ENCODE measurements at regions not wholly inside any gene's neighbourhood (a gene's known extent, or its start where the extent isn't known, plus 50 kb on each side); places are given as distances from the start of the nearest gene placed in this dataset.

- no peaks in the 10 kb centered on the region for H3K79me2 ChIP-seq (ENCODE audit: insufficient read depth, low read length)
- DNase-seq: no peak
- no peak overlapping the region for H2BK15ac ChIP-seq (ENCODE audit: low read depth, low read length)
- H3K79me1 ChIP-seq (ENCODE audit: insufficient read depth, low read depth, low read length, poor library complexity, severe bottlenecking): no peaks in the 10 kb centered on the region
- Mint-ChIP-seq H3K4me1 (peaks cover 11 to 13% of the 10 kb centered on the region in 2 experiments; a peak in 3 of 4 replicates), H3K27me3 (ENCODE audit: low read depth) (no peaks in the 10 kb centered on the region; the same call in 1 of the 2 replicates), H3K9me3 (no peaks in the 10 kb centered on the region; a peak in 1 of 5 replicates), H3K36me3 (ENCODE audit: insufficient read depth in 1 of 3, low read depth in 3 of 3) (no peaks in the 10 kb centered on the region; a peak in 1 of 7 replicates), H3K27ac (no peak overlapping the region), H3K4me3 (no peak overlapping the region)
- H3K27me3 ChIP-seq (ENCODE audit: insufficient read depth, low read length): no peaks in the 10 kb centered on the region
- no peak overlapping the region for H3K23ac ChIP-seq (ENCODE audit: insufficient read length, low read depth, low read length)
- H2BK12ac ChIP-seq (ENCODE audit: insufficient read length, low read depth, low read length): no peak overlapping the region
- no peak overlapping the region for H3K9ac ChIP-seq (ENCODE audit: extremely low read depth, insufficient read length, low read length)
- no peak overlapping the region for H2BK120ac ChIP-seq (ENCODE audit: low read depth, low read length, poor library complexity, severe bottlenecking)
- no peak overlapping the region for H3K4ac ChIP-seq (ENCODE audit: low read depth, low read length)
- no peak overlapping the region for H2BK5ac ChIP-seq (ENCODE audit: insufficient read length, low read length)
- H4K8ac ChIP-seq (replicated peaks; ENCODE audit: insufficient read length, low read depth, low read length): no peak overlapping the region
- H3T11ph ChIP-seq (ENCODE audit: low read length): no peak overlapping the region
- no peak overlapping the region for H3K14ac ChIP-seq (ENCODE audit: insufficient read depth, low read length)
- no peak overlapping the region for H4K5ac ChIP-seq (ENCODE audit: insufficient read length, low read depth, low read length)
- H3K56ac ChIP-seq (ENCODE audit: insufficient read length, low read depth, low read length): no peak overlapping the region
- no peaks in the 10 kb centered on the region for H3K9me3 ChIP-seq (ENCODE audit: control insufficient read depth, low read depth, low read length)
- WGBS (ENCODE audit: extremely low coverage, insufficient read length, low lambda C conversion rate): no CpG with 5 or more reads among the region's 2 CpGs
- H4K20me1 ChIP-seq (ENCODE audit: control insufficient read depth, insufficient read depth, insufficient read length): no peaks in the 10 kb centered on the region
- no peak overlapping the region for H2BK20ac ChIP-seq (ENCODE audit: low read depth, low read length, poor library complexity, severe bottlenecking)
- no peaks in the 10 kb centered on the region for H3K4me1 ChIP-seq (ENCODE audit: insufficient read depth, low read length)
- no peak for TF ChIP-seq CTCF (conservative IDR thresholded peaks at IDR 0.05)
- H4K91ac ChIP-seq (ENCODE audit: insufficient read length, low read depth, low read length): no peak overlapping the region
- H2AFZ ChIP-seq (ENCODE audit: low read length): no peak overlapping the region
- H2AK5ac ChIP-seq (ENCODE audit: insufficient read length, low read length): no peak overlapping the region
- no peak overlapping the region for H3K4me2 ChIP-seq (ENCODE audit: insufficient read depth, insufficient read length, low read length)
- no peak overlapping the region for H3K18ac ChIP-seq (ENCODE audit: insufficient read length, low read depth, low read length)
- no peaks in the 10 kb centered on the region for H3K23me2 ChIP-seq (ENCODE audit: insufficient read length, low read depth, low read length, poor library complexity, severe bottlenecking)
- no peak overlapping the region for H3K27ac ChIP-seq (ENCODE audit: insufficient read length, low read depth, low read length)
These were observed 139.5 kb upstream of the MYLIP start for GRCh38 chr6:15989397-15989796.
